ENCODE measurements at regions not wholly inside any gene's neighbourhood (a gene's known extent, or its start where the extent isn't known, plus 50 kb on each side); places are given as distances from the start of the nearest gene placed in this dataset.
"Not testable (repeated sequence)": the region's sequence is repeated elsewhere in the genome, so short reads cannot be mapped to it uniquely, and the experiment has no call there.

DNA sequence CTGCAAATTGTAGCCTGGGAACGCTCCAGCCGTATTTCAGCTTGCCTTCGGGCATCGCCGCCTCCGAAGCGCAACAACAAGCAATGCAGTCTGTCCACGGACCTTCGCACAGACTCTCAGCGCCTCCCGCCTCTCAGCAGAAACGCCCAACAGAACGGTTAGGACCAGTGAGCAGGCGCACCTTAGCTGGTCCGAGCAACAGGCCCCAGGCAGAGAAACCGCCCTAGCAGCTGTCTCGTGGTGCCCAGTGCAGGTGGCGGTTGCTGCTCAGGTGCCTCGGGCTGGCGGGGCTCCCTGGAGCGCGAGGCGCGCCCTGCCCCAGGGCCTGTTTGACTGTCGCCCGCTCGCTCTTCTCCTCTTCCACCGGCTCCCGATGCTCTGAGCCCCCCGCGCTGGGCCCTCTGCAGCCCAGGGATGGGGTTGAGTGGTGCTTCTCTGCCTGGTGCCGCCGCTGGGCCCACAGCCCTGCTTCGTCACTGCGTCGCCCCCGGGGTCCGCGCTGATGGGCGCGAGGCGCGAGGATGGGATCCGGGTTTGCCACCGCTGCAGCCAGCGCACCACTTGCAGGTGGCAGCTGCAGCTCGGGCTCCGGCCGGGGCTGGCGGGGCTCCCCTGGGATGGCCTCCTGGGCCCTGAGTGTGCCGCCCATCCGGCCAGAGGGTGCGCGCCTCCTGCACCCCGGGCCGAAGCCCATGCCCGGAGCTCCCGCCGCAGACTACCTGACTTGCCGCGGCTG lies 268.4 kb upstream of the FRG2C start:
- no peaks in the 10 kb centered on the region for H3K4me1 ChIP-seq (ENCODE audit: control insufficient read depth in 2 of 2, insufficient read depth in 2 of 2, low read length in 2 of 2)
- no peak for ATAC-seq (ENCODE audit: low read depth)
- no peak overlapping the region for H3K27ac ChIP-seq (ENCODE audit: low read length in 2 of 2)
- H3K79me2 ChIP-seq (ENCODE audit: control insufficient read depth, insufficient read depth, low read length) = no peaks in the 10 kb centered on the region
- POLR2A ChIA-PET = no interaction called here
- CTCF ChIA-PET = no interaction called here
- no peaks in the 10 kb centered on the region for H3K36me3 ChIP-seq (replicated peaks in 1 of 2; ENCODE audit: control extremely low read depth in 1 of 2, control insufficient read depth in 1 of 2, extremely low read depth in 1 of 2, insufficient read depth in 2 of 2, low read length in 1 of 2)
- H3K9me3 ChIP-seq (ENCODE audit: control extremely low read depth in 1 of 3, control insufficient read depth in 2 of 3, insufficient read depth in 1 of 3, low read length in 2 of 3) = peaks cover 0 to 10% (median 0%) of the 10 kb centered on the region in 3 donors
- Mint-ChIP-seq H3K27me3 (peaks cover 4% of the 10 kb centered on the region), H3K9me3 (ENCODE audit: insufficient read depth) (no peaks in the 10 kb centered on the region), H3K4me1 (no peaks in the 10 kb centered on the region), H3K4me3 (peak overlapping the region; percentile 34), H3K27ac (no peak overlapping the region)
- TF ChIP-seq EZH2 (IDR thresholded peaks at IDR 0.05; ENCODE audit: borderline replicate concordance, insufficient read depth, low read depth, low read length, poor library complexity, severe bottlenecking) = no peak
- TF ChIP-seq, protein P1, sequence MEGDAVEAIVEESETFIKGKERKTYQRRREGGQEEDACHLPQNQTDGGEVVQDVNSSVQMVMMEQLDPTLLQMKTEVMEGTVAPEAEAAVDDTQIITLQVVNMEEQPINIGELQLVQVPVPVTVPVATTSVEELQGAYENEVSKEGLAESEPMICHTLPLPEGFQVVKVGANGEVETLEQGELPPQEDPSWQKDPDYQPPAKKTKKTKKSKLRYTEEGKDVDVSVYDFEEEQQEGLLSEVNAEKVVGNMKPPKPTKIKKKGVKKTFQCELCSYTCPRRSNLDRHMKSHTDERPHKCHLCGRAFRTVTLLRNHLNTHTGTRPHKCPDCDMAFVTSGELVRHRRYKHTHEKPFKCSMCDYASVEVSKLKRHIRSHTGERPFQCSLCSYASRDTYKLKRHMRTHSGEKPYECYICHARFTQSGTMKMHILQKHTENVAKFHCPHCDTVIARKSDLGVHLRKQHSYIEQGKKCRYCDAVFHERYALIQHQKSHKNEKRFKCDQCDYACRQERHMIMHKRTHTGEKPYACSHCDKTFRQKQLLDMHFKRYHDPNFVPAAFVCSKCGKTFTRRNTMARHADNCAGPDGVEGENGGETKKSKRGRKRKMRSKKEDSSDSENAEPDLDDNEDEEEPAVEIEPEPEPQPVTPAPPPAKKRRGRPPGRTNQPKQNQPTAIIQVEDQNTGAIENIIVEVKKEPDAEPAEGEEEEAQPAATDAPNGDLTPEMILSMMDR (IDR thresholded peaks at IDR 0.05) = no peak
- H4K20me1 ChIP-seq (ENCODE audit: control insufficient read depth, insufficient read depth, low read length, poor library complexity, severe bottlenecking) = no peaks in the 10 kb centered on the region
- H2AFZ ChIP-seq (ENCODE audit: insufficient read depth, low read depth, low read length, poor library complexity, severe bottlenecking) = no peak overlapping the region
- no peaks in the 10 kb centered on the region for H3K27me3 ChIP-seq (replicated peaks in 1 of 4; ENCODE audit: control extremely low read depth in 1 of 4, control insufficient read depth in 3 of 4, insufficient read depth in 4 of 4, low read length in 3 of 4)
- intact Hi-C loops (cut with micrococcal nuclease) = no loop called here
- WGBS (ENCODE audit: insufficient coverage) = 86% methylated on average over 58 of the region's 61 CpGs
- H3K9ac ChIP-seq (ENCODE audit: low read length) = no peak overlapping the region
- no peak overlapping the region for H3K4me2 ChIP-seq (replicated peaks; ENCODE audit: low read depth, low read length, poor library complexity, severe bottlenecking)
- no peak overlapping the region for H3K4me3 ChIP-seq (ENCODE audit: control extremely low read depth in 1 of 5, extremely low read depth in 1 of 5, insufficient read depth in 1 of 5, low read depth in 2 of 5, low read length in 4 of 5)
- DNase-seq = no peak

DNA sequence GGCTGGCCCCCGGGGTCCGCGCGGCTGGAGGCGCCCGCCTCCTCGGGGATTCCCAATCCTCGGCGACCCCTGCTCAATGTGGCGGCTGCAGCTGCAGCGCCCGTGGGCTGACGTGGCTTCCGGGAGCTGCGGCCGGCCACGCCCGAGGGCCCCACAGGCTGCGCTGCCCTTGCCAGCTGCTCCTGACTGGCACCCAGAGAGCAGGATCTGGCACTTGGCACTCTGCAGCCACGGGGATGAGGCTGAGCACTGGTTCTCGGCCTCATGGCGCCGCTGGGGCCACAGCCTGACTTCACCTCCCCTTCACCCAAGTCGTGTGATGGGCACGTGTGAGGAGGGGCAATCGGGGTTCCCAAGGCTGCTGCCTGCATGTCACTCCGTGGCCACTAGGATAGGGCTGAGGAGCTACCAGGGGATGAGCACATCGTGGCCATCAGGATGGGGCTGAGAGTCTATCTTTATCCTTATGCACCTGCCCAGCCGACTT lies 267.8 kb upstream of the FRG2C start:
- no peak overlapping the region for H2AFZ ChIP-seq (ENCODE audit: insufficient read depth, low read depth, low read length, poor library complexity, severe bottlenecking)
- ChIA-PET POLR2A (no interaction called here), CTCF (no interaction called here)
- 68% methylated on average over 28 of the region's 29 CpGs for WGBS (ENCODE audit: insufficient coverage)
- no peaks in the 10 kb centered on the region for H3K4me1 ChIP-seq (ENCODE audit: control insufficient read depth in 2 of 2, insufficient read depth in 2 of 2, low read length in 2 of 2)
- no peak overlapping the region for H3K27ac Mint-ChIP-seq
- H3K27me3 Mint-ChIP-seq = peaks cover 4% of the 10 kb centered on the region
- no peak overlapping the region for H3K27ac ChIP-seq (ENCODE audit: low read length in 2 of 2)
- no peaks in the 10 kb centered on the region for H3K4me1 Mint-ChIP-seq
- H3K4me3 ChIP-seq (ENCODE audit: control extremely low read depth in 1 of 5, extremely low read depth in 1 of 5, insufficient read depth in 1 of 5, low read depth in 2 of 5, low read length in 4 of 5) = no peak overlapping the region
- no peak overlapping the region for H3K9ac ChIP-seq (ENCODE audit: low read length)
- H3K79me2 ChIP-seq (ENCODE audit: control insufficient read depth, insufficient read depth, low read length) = no peaks in the 10 kb centered on the region
- intact Hi-C loops (cut with micrococcal nuclease) = no loop called here
- no peaks in the 10 kb centered on the region for H3K36me3 ChIP-seq (replicated peaks in 1 of 2; ENCODE audit: control extremely low read depth in 1 of 2, control insufficient read depth in 1 of 2, extremely low read depth in 1 of 2, insufficient read depth in 2 of 2, low read length in 1 of 2)
- TF ChIP-seq EZH2 (IDR thresholded peaks at IDR 0.05; ENCODE audit: borderline replicate concordance, insufficient read depth, low read depth, low read length, poor library complexity, severe bottlenecking) = no peak
- TF ChIP-seq, protein P1 (IDR thresholded peaks at IDR 0.05) = no peak
- no peaks in the 10 kb centered on the region for H3K9me3 Mint-ChIP-seq (ENCODE audit: insufficient read depth)
- peaks cover 0 to 10% (median 0%) of the 10 kb centered on the region in 3 donors for H3K9me3 ChIP-seq (ENCODE audit: control extremely low read depth in 1 of 3, control insufficient read depth in 2 of 3, insufficient read depth in 1 of 3, low read length in 2 of 3)
- DNase-seq = no peak
- H3K4me3 Mint-ChIP-seq = no peak overlapping the region
- ATAC-seq (ENCODE audit: low read depth) = no peak
- no peaks in the 10 kb centered on the region for H4K20me1 ChIP-seq (ENCODE audit: control insufficient read depth, insufficient read depth, low read length, poor library complexity, severe bottlenecking)
- H3K27me3 ChIP-seq (replicated peaks in 1 of 4; ENCODE audit: control extremely low read depth in 1 of 4, control insufficient read depth in 3 of 4, insufficient read depth in 4 of 4, low read length in 3 of 4) = no peaks in the 10 kb centered on the region
- no peak overlapping the region for H3K4me2 ChIP-seq (replicated peaks; ENCODE audit: low read depth, low read length, poor library complexity, severe bottlenecking)

DNA sequence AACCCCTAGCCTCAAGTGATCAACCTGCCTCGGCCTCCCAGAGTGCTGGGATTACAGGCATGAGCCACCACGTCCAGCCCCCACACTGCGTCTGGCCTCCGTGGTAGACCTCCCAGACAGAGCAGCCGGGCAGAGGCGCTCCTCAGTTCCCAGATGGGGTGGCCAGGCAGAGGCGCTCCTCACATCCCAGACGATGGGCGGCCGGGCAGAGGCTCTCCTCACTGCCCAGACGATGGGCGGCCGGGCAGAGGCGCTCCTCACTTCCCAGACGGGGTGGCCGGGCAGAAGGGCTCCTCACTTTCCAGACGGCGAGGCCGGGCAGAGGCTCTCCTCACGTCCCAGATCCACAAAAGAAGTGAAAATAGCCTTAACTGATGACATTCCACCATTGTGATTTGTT lies 266.6 kb upstream of the FRG2C start:
- POLR2A ChIA-PET; H3K36me3 ChIP-seq (replicated peaks in 1 of 2; ENCODE audit: control extremely low read depth in 1 of 2, control insufficient read depth in 1 of 2, extremely low read depth in 1 of 2, insufficient read depth in 2 of 2, low read length in 1 of 2); H3K27me3 Mint-ChIP-seq; H3K27ac Mint-ChIP-seq; CTCF ChIA-PET; H3K4me2 ChIP-seq (replicated peaks; ENCODE audit: low read depth, low read length, poor library complexity, severe bottlenecking); H3K27me3 ChIP-seq (replicated peaks in 1 of 4; ENCODE audit: control extremely low read depth in 1 of 4, control insufficient read depth in 3 of 4, insufficient read depth in 4 of 4, low read length in 3 of 4); H3K9me3 Mint-ChIP-seq (ENCODE audit: insufficient read depth); H3K4me3 ChIP-seq (ENCODE audit: control extremely low read depth in 1 of 5, extremely low read depth in 1 of 5, insufficient read depth in 1 of 5, low read depth in 2 of 5, low read length in 4 of 5); H3K4me1 Mint-ChIP-seq; H4K20me1 ChIP-seq (ENCODE audit: control insufficient read depth, insufficient read depth, low read length, poor library complexity, severe bottlenecking); intact Hi-C loops (cut with micrococcal nuclease); H3K79me2 ChIP-seq (ENCODE audit: control insufficient read depth, insufficient read depth, low read length); DNase-seq; H3K4me1 ChIP-seq (ENCODE audit: control insufficient read depth in 2 of 2, insufficient read depth in 2 of 2, low read length in 2 of 2); ATAC-seq (ENCODE audit: low read depth); H3K27ac ChIP-seq (ENCODE audit: low read length in 2 of 2); H3K4me3 Mint-ChIP-seq; H2AFZ ChIP-seq (ENCODE audit: insufficient read depth, low read depth, low read length, poor library complexity, severe bottlenecking); H3K9ac ChIP-seq (ENCODE audit: low read length): not testable (repeated sequence)
- WGBS (ENCODE audit: insufficient coverage) = 98% methylated on average over 16 of the region's 20 CpGs
- H3K9me3 ChIP-seq (ENCODE audit: control extremely low read depth in 1 of 3, control insufficient read depth in 2 of 3, insufficient read depth in 1 of 3, low read length in 2 of 3) = peaks cover 0 to 10% (median 0%) of the 10 kb centered on the region in 3 donors
